SK-MEL-5 (cell line): ENCODE measurements at regions not wholly inside any gene's neighbourhood (a gene's known extent, or its start where the extent isn't known, plus 50 kb on each side); places are given as distances from the start of the nearest gene placed in this dataset.

Experiments used
- DNase-seq: peaks from one replicate; pipeline ENCODE4 v3.0.0-alpha.2; 2016; ENCODE audit warnings: low read depth, low spot score
- in situ Hi-C: cut with HindIII; loops from 2 replicates; pipeline ENCODE4 v1.10.0; 2016; ENCODE audit warnings: low sequenced_read_pairs, high pct_unique_total_duplicates, low pct_unique_long_range_greater_than_20kb

- in situ Hi-C loops: no loop called here
- no peak for DNase-seq
Measured at GRCh38 chr1:96253246-96254035, 468.1 kb upstream of the PTBP2 start.

- in situ Hi-C loops: no loop called here
- no peak for DNase-seq
Measured at GRCh38 chr1:96256130-96256790, 465.3 kb upstream of the PTBP2 start.

GRCh38 chr1:96259399-96259798 is 462.2 kb upstream of the PTBP2 start:
- DNase-seq: no peak
- in situ Hi-C loops: no loop called here

GRCh38 chr1:96281491-96281890 is 440.1 kb upstream of the PTBP2 start:
- no peak for DNase-seq
- in situ Hi-C loops: no loop called here

GRCh38 chr1:96290033-96290432 is 431.6 kb upstream of the PTBP2 start:
- in situ Hi-C loops: no loop called here
- no peak for DNase-seq

- in situ Hi-C loops: no loop called here
- DNase-seq: no peak
Measured at GRCh38 chr1:96290801-96291200, 430.8 kb upstream of the PTBP2 start.

- in situ Hi-C loops: no loop called here
- DNase-seq: no peak
Measured at GRCh38 chr1:96291468-96291867, 430.1 kb upstream of the PTBP2 start.

GRCh38 chr1:96292141-96292540 is 429.4 kb upstream of the PTBP2 start:
- in situ Hi-C loops: no loop called here
- DNase-seq: no peak

GRCh38 chr1:96296991-96297390 is 424.6 kb upstream of the PTBP2 start:
- no peak for DNase-seq
- in situ Hi-C loops: no loop called here

- in situ Hi-C loops: no loop called here
- DNase-seq: no peak
Measured at GRCh38 chr1:96306809-96307560, 414.6 kb upstream of the PTBP2 start.

GRCh38 chr1:96308314-96308713 is 413.3 kb upstream of the PTBP2 start:
- in situ Hi-C loops: no loop called here
- no peak for DNase-seq

- DNase-seq: no peak
- in situ Hi-C loops: no loop called here
Measured at GRCh38 chr1:96309783-96310182, 411.8 kb upstream of the PTBP2 start.

- no peak for DNase-seq
- in situ Hi-C loops: no loop called here
Measured at GRCh38 chr1:96313216-96313615, 408.4 kb upstream of the PTBP2 start.

- DNase-seq: no peak
- in situ Hi-C loops: no loop called here
Measured at GRCh38 chr1:96329121-96329520, 392.5 kb upstream of the PTBP2 start.

- in situ Hi-C loops: no loop called here
- DNase-seq: no peak
Measured at GRCh38 chr1:96331596-96331995, 390.0 kb upstream of the PTBP2 start.

- in situ Hi-C loops: no loop called here
- no peak for DNase-seq
Measured at GRCh38 chr1:96333522-96334235, 387.9 kb upstream of the PTBP2 start.

GRCh38 chr1:96334236-96334557 is 387.4 kb upstream of the PTBP2 start:
- DNase-seq: no peak
- in situ Hi-C loops: no loop called here

GRCh38 chr1:96338622-96339021 is 383.0 kb upstream of the PTBP2 start:
- in situ Hi-C loops: no loop called here

More at GRCh38 chr1:96338622-96339021, 383.0 kb upstream of the PTBP2 start:
- DNase-seq: no peak
